Neuronal stem cell (in vitro differentiated cells): ENCODE measurements at regions not wholly inside any gene's neighbourhood (a gene's known extent, or its start where the extent isn't known, plus 50 kb on each side); places are given as distances from the start of the nearest gene placed in this dataset.
A peak's percentile ranks its signal among the peaks of the same experiment; 100 is the strongest.

Source experiments
- DNase-seq: peaks from one replicate; pipeline ENCODE4 v3.0.0-alpha.2; 2013; ENCODE audit warnings: low spot score
- H2AFZ ChIP-seq: one replicate; pipeline ENCODE4 v1.6.1; 2013; ENCODE audit warnings: mild to moderate bottlenecking, low read length, inconsistent platforms
- H2AK5ac ChIP-seq: 2 replicates; pipeline ENCODE4 v1.6.1; 2013; ENCODE audit warnings: low read depth, mild to moderate bottlenecking, inconsistent platforms, low read length, moderate library complexity, mixed read lengths
- H2BK120ac ChIP-seq: 2 replicates; pipeline ENCODE4 v1.6.1; 2013; ENCODE audit warnings: low read depth, mild to moderate bottlenecking, inconsistent platforms, low read length, moderate library complexity, mixed read lengths
- H2BK12ac ChIP-seq: one replicate; pipeline ENCODE4 v1.6.1; 2013; ENCODE audit warnings: low read length, inconsistent platforms
- H2BK15ac ChIP-seq: 2 replicates; pipeline ENCODE4 v1.6.1; 2013; ENCODE audit warnings: mild to moderate bottlenecking, low read length, inconsistent platforms, mixed read lengths
- H2BK5ac ChIP-seq: one replicate; pipeline ENCODE4 v1.6.1; 2013; ENCODE audit warnings: inconsistent platforms, mild to moderate bottlenecking, low read length, moderate library complexity
- H3K14ac ChIP-seq: one replicate; pipeline ENCODE4 v1.6.1; 2013; ENCODE audit warnings: low read length, inconsistent platforms
- H3K18ac ChIP-seq: 2 replicates; pipeline ENCODE4 v1.6.1; 2013; ENCODE audit warnings: low read length, inconsistent platforms
- H3K23ac ChIP-seq: 2 replicates; pipeline ENCODE4 v1.6.1; 2013; ENCODE audit warnings: low read depth, mild to moderate bottlenecking, mixed read lengths, low read length, inconsistent platforms; ENCODE audit not compliant: poor library complexity
- H3K27ac ChIP-seq: replicated peaks from 3 replicates; pipeline ENCODE4 v1.5.1; 2013; ENCODE audit warnings: low read length, inconsistent platforms
- H3K27me3 ChIP-seq, 3 experiments: 2 replicates each; pipeline ENCODE4 v1.6.1; 2013; ENCODE audit warnings: low read length in 3 of 3, mild to moderate bottlenecking in 2 of 3, inconsistent platforms in 1 of 3, low read depth in 1 of 3, mixed read lengths in 1 of 3, moderate library complexity in 1 of 3; ENCODE audit not compliant: control insufficient read depth in 3 of 3, insufficient read depth in 3 of 3
- H3K36me3 ChIP-seq, 2 donors: replicated peaks in 1 of 2; 2 replicates each; pipeline ENCODE4 v1.6.1; 2013; ENCODE audit warnings: low read length in 2 of 2; ENCODE audit not compliant: control insufficient read depth in 2 of 2, insufficient read depth in 2 of 2
- H3K4ac ChIP-seq: 2 replicates; pipeline ENCODE4 v1.6.1; 2013; ENCODE audit warnings: inconsistent platforms, mild to moderate bottlenecking, low read length, moderate library complexity
- H3K4me1 ChIP-seq, 2 donors: 1 replicate in 1 of 2; 2 replicates in 1 of 2; pipeline ENCODE4 v1.6.1; 2013; ENCODE audit warnings: low read length in 2 of 2, low read depth in 1 of 2; ENCODE audit not compliant: control insufficient read depth in 2 of 2, insufficient read depth in 1 of 2
- H3K4me2 ChIP-seq: one replicate; pipeline ENCODE4 v1.6.1; 2013; ENCODE audit warnings: mild to moderate bottlenecking, low read length, inconsistent platforms; ENCODE audit not compliant: insufficient read depth, poor library complexity, severe bottlenecking
- H3K4me3 ChIP-seq, 2 donors: 2 replicates each; pipeline ENCODE4 v1.5.1; 2013; ENCODE audit warnings: low read length in 2 of 2, mild to moderate bottlenecking in 2 of 2, inconsistent platforms in 1 of 2, moderate library complexity in 1 of 2
- H3K79me1 ChIP-seq: one replicate; pipeline ENCODE4 v1.6.1; 2013; ENCODE audit warnings: low read depth, mild to moderate bottlenecking, inconsistent platforms, low read length, moderate library complexity
- H3K9ac ChIP-seq: one replicate; pipeline ENCODE4 v1.6.1; 2013; ENCODE audit warnings: mild to moderate bottlenecking, low read depth, low read length, inconsistent platforms; ENCODE audit not compliant: poor library complexity
- H3K9me3 ChIP-seq, 2 donors: replicated peaks in 1 of 2; 2 replicates each; pipeline versions ENCODE3 to v1.6.1; 2013; ENCODE audit warnings: low read length in 2 of 2, mild to moderate bottlenecking in 2 of 2, inconsistent platforms in 1 of 2, low read depth in 1 of 2, mixed read lengths in 1 of 2, moderate library complexity in 1 of 2; ENCODE audit not compliant: control insufficient read depth in 2 of 2, insufficient read depth in 1 of 2
- H4K8ac ChIP-seq: one replicate; pipeline ENCODE4 v1.6.1; 2013; ENCODE audit warnings: low read depth, mild to moderate bottlenecking, inconsistent platforms, low read length, moderate library complexity
- H4K91ac ChIP-seq: one replicate; pipeline ENCODE4 v1.6.1; 2013; ENCODE audit warnings: low read length, low read depth, mild to moderate bottlenecking, inconsistent platforms; ENCODE audit not compliant: poor library complexity
- WGBS, 2 donors: extraction: QIAGEN DNeasy Blood & Tissue Kit; methylation state at CpG; one replicate each; pipeline ENCODE4 v1.1.7; 2013; ENCODE audit warnings: missing lambda C conversion rate in 2 of 2, mixed read lengths in 1 of 2; ENCODE audit not compliant: insufficient read length in 2 of 2, insufficient replicate concordance in 1 of 2; ENCODE audit errors: extremely low coverage in 2 of 2; 5-methylcytosine and 5-hydroxymethylcytosine counted together

- H3K27ac ChIP-seq: no peak overlapping the region
- H4K8ac ChIP-seq: no peak overlapping the region
- H3K4me1 ChIP-seq: peaks cover 7 to 18% of the 10 kb centered on the region in 2 donors
- H4K91ac ChIP-seq: no peak overlapping the region
- H2BK5ac ChIP-seq: no peak overlapping the region
- no peak overlapping the region for H2BK120ac ChIP-seq
- H2BK12ac ChIP-seq: no peak overlapping the region
- WGBS, 2 donors: no CpG with 5 or more reads among the region's 4 CpGs
- H3K27me3 ChIP-seq: no peaks in the 10 kb centered on the region
- H3K9ac ChIP-seq: no peak overlapping the region
- no peaks in the 10 kb centered on the region for H3K9me3 ChIP-seq
- no peak for DNase-seq
- H2AFZ ChIP-seq: no peak overlapping the region
- peak overlapping the region; percentile 67 for H2AK5ac ChIP-seq
- no peak overlapping the region for H3K4ac ChIP-seq
- H3K14ac ChIP-seq: no peak overlapping the region
- H3K79me1 ChIP-seq: no peaks in the 10 kb centered on the region
- H3K4me3 ChIP-seq: no peak overlapping the region
- no peak overlapping the region for H3K23ac ChIP-seq
- no peak overlapping the region for H3K18ac ChIP-seq
- no peak overlapping the region for H2BK15ac ChIP-seq
- H3K36me3 ChIP-seq: no peaks in the 10 kb centered on the region
- no peak overlapping the region for H3K4me2 ChIP-seq
These were observed 114.6 kb upstream of the MAP3K1 start for GRCh38 chr5:56700711-56701110.

GRCh38 chr5:56699538-56699937 is 115.8 kb upstream of the MAP3K1 start:
- H2BK5ac ChIP-seq: no peak overlapping the region
- H3K14ac ChIP-seq: no peak overlapping the region
- no peak overlapping the region for H3K18ac ChIP-seq
- H3K27ac ChIP-seq: no peak overlapping the region
- H2AFZ ChIP-seq: peak overlapping the region; percentile 50
- H2AK5ac ChIP-seq: no peak overlapping the region
- no peak overlapping the region for H2BK12ac ChIP-seq
- H3K9ac ChIP-seq: no peak overlapping the region
- no peaks in the 10 kb centered on the region for H3K27me3 ChIP-seq
- no peak overlapping the region for H2BK15ac ChIP-seq
- no peak overlapping the region for H3K4ac ChIP-seq
- WGBS, 2 donors: no CpG with 5 or more reads among the region's 8 CpGs
- no peak for DNase-seq
- H3K4me1 ChIP-seq: peaks cover 7 to 16% of the 10 kb centered on the region in 2 donors
- no peaks in the 10 kb centered on the region for H3K79me1 ChIP-seq
- H3K23ac ChIP-seq: no peak overlapping the region
- no peaks in the 10 kb centered on the region for H3K36me3 ChIP-seq
- H4K91ac ChIP-seq: no peak overlapping the region
- H3K9me3 ChIP-seq: no peaks in the 10 kb centered on the region
- H3K4me3 ChIP-seq: peak overlapping the region in 1 of 2 donors; percentile 4
- no peak overlapping the region for H3K4me2 ChIP-seq
- H2BK120ac ChIP-seq: no peak overlapping the region
- H4K8ac ChIP-seq: no peak overlapping the region

GRCh38 chr5:56698463-56699381 is 116.6 kb upstream of the MAP3K1 start:
- Histone ChIP-seq H3K36me3 (no peaks in the 10 kb centered on the region), H3K23ac (no peak overlapping the region), H2AK5ac (no peak overlapping the region), H2BK12ac (no peak overlapping the region), H3K4me2 (no peak overlapping the region), H3K4ac (no peak overlapping the region), H2BK15ac (no peak overlapping the region), H3K18ac (peak overlapping the region; percentile 46), H3K9me3 (no peaks in the 10 kb centered on the region), H2AFZ (peak overlapping the region; percentile 50), H3K4me1 (peaks cover 7 to 16% of the 10 kb centered on the region in 2 donors), H2BK5ac (no peak overlapping the region), H3K27me3 (no peaks in the 10 kb centered on the region), H3K79me1 (no peaks in the 10 kb centered on the region), H4K91ac (no peak overlapping the region), H3K4me3 (no peak overlapping the region), H3K14ac (no peak overlapping the region), H3K9ac (no peak overlapping the region), H4K8ac (no peak overlapping the region), H3K27ac (no peak overlapping the region), H2BK120ac (no peak overlapping the region)
- no peak for DNase-seq
- no CpG with 5 or more reads among the region's 5 CpGs for WGBS, 2 donors

- Histone ChIP-seq H2AK5ac (no peak overlapping the region), H2BK12ac (no peak overlapping the region), H4K91ac (no peak overlapping the region), H3K27ac (no peak overlapping the region), H3K23ac (no peak overlapping the region), H3K9me3 (no peaks in the 10 kb centered on the region), H3K9ac (no peak overlapping the region), H2BK5ac (no peak overlapping the region), H3K4me2 (no peak overlapping the region), H2BK120ac (no peak overlapping the region), H3K4me3 (no peak overlapping the region), H2AFZ (no peak overlapping the region), H3K4ac (no peak overlapping the region), H3K14ac (no peak overlapping the region), H3K79me1 (no peaks in the 10 kb centered on the region), H3K18ac (no peak overlapping the region), H3K4me1 (peaks cover 7 to 16% of the 10 kb centered on the region in 2 donors), H3K27me3 (no peaks in the 10 kb centered on the region), H4K8ac (no peak overlapping the region), H3K36me3 (no peaks in the 10 kb centered on the region), H2BK15ac (no peak overlapping the region)
- no peak for DNase-seq
- no CpG with 5 or more reads among the region's 1 CpG for WGBS, 2 donors
These were observed 118.4 kb upstream of the MAP3K1 start for GRCh38 chr5:56696900-56697299.
